ENCODE measurements at regions not wholly inside any gene's neighbourhood (a gene's known extent, or its start where the extent isn't known, plus 50 kb on each side); places are given as distances from the start of the nearest gene placed in this dataset.
"Not testable (repeated sequence)": the region's sequence is repeated elsewhere in the genome, so short reads cannot be mapped to it uniquely, and the experiment has no call there.

DNA sequence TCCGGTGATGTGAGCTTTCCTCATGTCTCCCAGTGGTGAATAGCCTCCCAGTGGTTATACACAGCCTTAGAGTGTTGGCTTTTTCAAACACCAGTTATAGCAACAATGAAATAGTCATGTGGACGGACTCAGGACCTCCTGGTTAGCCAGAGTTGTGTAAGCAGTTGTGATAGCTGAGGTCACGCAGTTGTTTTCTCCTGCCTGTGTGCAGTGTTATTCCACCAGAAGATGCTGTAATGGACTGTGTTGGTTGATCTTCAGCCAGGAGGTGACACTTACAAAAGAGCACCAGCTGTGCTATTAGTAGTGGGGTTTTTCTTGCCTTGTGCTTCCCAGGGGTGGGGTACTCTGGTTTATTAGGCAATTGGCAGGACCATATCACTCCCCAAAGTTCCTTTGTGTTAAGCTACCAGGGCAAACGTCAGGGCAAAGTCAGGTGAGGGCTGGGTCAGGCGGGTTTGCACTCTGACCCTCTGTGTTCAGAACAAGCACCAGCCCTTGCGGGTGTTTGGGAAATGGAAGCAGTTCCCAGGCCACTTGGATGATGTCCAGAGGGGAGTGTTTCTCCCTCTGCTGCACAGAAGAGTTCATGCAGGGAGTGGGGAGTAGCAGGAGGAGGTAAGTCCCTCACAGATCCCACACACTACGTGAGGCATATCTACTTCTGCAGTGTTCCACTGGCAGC, 252.6 kb downstream of the TMEM47 start:
- no peak for DNase-seq

DNA sequence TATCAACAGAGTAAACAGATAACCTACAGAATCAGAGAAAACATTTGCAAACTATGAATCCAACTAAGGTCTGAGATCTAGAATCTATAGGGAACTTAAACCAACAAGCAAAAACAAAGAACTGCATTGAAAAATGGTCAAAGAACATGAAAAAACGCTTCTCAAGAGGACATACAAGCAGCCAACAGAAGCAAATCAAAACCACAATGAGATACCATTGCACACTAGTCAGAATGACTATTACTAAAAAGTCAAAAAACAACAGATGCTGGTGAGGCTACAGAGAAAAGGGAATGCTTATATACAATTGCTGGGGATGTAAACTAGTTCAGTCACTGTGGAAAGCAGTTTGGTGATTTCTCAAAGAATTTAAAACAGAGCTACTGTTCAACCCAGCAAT, 255.7 kb downstream of the TMEM47 start:
- DNase-seq = no peak

DNA sequence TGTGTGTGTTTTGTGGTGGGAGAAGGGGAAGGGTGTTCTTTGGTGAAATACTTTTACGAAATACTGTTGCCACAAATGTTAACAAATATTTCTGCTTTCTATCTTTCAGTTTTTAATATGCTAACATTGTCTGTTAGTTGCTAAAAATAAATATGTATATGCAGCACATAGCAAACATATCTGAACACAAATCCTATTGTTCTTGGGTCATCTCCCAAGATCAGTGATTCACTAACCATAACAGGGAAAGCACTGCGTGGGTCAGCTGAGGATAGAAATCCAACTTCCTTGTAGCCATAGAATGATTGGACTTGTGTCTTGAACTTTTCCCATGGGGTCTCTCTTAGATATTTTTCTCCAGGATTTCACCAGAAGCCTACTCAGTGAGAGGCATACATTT, 250.3 kb upstream of the FAM47A start:
- DNase-seq = no peak

DNA sequence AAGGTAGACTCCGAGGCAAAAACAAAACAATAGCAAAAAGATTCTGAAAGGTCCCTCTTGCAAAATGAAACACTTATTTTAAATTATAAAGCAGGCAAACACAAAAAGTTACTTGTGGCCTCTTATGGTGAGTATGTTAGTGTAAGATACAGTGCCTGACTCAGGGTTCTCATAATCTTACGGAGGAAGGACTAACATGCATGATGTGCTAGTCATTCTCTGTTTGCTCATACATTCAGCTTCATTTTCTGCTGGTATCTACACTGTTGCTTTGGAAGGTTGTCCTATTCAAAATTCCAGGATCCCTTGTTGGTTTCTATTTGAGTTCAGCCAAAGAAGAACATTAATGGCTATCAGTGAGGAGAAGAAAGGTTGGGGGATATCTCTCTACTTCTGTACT, 249.1 kb upstream of the FAM47A start:
- DNase-seq = no peak

DNA sequence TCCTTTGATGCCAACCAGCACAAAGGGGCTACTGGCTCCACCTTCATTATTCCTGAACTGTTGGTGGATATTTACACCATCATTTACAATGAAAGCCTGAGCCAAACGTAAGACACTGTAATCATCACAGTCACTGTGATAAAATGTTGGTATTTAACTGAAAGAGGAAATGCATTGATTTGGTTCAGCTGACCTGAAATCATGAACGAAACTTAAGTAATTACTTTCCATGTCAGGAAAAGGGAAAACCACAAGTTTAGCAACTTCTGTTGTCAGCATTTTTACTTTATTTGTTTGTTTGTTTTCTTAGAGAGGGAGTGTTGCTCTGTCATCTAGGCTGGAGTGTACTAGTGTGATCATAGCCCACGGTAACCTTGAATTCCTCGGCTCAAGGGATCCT, 247.8 kb upstream of the FAM47A start:
- no peak for DNase-seq

DNA sequence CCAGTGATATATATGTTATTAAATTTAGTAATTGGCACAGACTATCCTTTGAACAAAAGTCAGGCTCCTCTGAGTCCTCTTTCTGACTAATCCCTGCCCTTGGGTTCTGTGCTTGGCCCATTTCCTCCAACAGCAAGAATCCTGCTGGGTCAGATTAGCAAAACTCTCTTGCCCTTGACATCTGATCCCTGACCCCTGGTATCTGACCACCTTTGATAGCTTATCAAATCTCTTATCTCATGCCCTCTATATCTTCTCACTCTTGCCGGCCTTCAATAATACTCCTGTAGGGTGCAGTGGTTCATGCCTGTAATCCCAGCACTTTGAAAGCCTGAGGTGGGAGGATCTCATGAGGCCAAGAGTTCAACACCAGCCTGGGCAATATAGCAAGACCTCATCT, 245.5 kb upstream of the FAM47A start:
- no peak for DNase-seq

DNA sequence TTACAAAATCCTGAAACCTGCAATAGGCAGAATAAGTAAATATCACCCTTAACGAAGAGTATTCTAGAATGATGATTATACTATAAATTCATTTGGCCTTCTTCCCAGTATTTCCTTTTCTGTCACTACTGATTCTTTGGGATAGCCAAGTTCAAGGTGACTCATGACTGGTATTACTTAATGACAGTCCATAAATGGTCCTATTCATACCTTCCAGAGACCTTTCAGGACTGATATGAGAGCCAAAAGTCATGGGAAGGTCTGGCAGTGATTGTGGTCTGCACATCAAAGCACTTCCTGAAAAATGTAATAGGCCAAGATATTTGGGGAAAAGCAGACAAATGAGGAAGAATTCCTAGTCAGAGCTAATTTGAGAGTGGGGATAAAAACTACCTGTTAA, 239.6 kb upstream of the FAM47A start:
- DNase-seq = no peak

DNA sequence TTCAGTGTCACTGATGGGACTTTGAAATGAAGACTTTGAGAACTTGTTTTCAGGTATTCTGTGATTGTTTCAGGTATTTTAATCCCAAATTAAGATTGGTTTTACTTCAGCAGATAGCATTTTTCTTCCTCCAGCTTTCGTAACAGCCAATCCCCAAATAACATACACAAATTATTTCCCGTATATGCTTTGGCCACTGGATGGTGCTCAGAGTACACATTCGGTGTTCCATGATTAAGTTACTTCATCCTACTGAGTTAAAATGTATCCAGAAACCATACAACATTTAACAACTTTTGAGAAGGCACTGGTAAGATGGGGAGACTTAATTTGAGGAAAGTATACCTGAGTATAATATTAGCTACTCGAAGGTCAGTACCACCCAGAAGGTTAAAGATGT, 233.4 kb upstream of the FAM47A start:
- DNase-seq = no peak

DNA sequence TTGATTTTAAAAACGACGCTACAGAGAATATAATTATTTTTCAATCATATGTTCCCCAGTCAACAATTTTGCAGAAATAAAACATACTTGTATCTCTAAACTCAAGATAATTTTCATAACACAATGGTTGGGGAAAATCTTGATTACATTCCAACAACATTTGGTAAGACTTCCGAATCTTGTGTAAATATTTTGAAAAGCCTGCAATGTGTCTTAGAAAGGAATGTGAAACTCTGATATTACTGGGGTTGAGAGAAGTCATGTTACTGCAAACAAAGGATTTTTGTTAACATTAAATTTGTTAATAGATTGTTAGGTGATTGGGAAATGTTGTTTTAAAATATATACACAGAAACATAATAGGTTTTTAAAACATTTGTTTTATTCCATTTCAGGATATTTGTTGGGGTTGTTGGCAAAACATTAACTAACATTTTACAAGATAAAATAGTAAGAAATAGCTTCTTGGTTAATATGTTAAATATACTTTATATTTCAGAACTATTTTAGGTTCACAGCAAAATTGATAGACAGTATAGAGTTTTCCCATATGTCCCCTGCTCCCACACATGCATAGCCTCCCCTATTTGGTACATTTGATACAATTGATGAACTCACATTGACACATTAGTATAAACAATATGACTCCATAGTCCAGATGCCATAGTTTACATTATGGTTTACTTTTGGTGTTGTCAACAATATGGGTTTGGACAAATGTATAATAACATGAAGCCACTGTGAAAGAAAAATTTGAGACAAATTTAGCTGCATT, 218.6 kb upstream of the FAM47A start:
- no peak for DNase-seq

DNA sequence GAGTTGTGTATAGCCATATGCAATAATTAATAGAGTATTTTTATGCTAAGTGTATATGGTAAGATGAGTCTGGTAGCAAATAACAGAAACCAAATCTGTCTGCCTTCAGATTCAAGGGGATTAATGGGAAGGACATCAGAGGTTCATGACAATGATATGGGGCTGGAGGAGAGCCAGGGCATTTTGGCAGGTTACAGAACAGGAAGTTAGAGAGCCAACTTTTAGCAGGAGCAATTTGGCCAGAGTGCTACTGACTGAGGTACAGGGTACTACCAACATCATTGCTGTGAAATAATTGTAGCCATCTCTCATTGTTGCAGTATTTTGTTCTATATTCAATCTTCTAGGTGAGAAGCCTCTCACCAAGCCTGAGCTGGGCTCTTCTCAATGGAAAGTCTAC, 210.9 kb upstream of the FAM47A start:
- DNase-seq = no peak

DNA sequence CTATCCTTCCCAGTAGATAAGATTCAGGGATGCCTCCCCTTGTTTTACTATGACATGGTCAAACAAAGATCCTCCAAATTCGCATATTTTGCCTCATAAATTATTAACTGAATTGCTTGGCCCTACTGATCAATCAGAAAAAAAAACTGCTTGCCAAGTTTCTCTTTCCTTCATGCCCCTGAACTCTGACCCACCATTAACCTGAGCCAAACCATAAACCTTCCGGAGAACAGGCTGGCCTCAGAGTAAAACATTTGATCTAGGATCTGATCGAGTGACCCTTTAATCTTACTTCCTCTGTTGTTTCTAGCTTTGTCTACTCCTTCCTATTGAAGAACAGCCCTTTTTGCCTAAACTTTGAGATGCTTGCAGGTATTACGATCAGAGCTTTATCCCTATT, 209.7 kb upstream of the FAM47A start:
- DNase-seq = no peak

DNA sequence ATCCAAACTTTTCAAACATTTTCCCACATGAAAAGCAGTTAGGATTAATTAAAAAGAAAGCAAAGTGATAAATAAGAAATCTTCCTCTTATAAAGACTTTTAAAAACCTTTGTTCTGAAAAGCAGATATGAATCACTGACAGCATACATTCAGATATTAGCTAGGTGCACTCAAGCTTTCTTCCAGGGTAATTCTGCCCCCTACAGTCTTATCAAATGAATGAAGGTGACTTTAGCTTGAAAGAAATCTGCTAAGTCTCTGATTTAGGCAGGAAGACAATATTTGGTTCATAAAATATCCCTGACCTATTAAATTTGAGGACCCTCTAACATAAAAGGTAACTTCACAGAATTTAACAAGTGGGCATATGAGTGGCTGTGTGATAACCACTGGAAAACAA, 209.1 kb upstream of the FAM47A start:
- DNase-seq = no peak

DNA sequence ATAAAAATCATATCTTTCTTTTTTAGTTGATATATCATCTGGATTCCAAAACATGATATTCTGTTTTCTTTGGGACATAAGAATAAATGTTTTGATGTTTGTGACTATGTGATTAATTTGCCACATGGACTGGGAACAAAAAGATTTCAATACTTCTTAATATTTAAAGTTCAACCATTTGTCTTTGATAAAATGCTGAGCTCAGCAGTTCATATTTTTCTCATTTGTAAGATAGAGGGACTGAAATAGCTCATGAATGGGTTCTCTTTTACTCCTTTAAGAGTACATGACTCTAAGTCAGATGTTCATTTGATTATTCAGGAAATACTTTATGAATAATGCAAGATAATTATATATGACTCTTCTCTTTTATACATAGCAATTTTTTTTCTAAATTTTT, 205.9 kb upstream of the FAM47A start:
- no peak for DNase-seq

DNA sequence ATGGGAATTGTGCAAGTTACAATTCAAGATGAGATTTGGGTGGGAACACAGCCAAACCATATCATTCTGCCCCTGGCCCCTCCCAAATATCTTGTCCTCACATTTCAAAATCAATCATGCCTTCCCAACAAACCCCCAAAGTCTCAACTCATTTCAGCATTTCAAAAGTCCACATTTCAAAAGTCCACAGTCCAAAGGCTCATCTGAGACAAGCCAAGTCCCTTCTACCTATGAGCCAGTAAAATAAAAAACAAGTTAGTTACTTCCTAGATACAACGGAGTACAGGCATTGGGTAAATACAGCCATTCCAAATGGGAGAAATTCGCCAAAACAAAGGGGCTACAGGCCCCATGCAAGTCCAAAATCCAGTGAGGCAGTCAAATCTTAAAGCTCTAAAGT, 203.3 kb upstream of the FAM47A start:
- DNase-seq = not testable (repeated sequence)

DNA sequence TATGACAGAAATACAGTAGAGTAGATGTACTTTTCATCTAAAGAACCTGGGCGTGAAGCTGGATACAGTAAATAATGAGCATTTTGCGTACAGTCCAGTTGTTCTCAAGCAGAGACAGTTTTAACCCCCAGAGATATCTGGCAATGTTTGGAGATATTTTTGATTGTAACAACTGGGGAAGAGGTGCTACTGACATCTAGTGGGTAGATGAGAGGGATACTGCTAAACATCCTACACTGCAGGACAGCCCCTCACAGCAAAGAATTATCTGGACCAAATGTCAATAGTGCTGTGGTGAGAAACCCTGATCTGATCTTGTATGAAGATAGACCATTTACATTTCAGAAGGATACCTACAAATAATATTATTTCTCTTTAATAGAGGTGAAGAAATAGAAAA, 200.2 kb upstream of the FAM47A start:
- DNase-seq = no peak

DNA sequence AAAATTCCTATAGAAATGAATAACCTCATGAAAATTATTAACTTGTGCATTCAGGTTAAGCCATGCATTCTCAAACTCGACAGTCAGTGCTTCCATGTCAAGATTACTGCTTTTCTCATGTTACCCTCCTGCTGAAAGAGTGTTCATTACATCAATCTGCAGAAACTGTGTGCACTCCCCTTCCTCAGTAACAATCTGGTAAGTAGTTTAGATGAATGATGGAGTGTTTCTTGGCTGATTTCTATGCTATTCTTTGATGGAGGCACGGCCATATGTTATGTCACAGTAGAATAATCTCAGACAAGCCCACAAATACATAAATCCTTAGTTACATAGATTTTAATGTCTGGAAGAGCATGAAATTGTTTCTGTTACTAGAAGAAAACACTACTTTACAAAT, 193.3 kb upstream of the FAM47A start:
- DNase-seq = no peak

DNA sequence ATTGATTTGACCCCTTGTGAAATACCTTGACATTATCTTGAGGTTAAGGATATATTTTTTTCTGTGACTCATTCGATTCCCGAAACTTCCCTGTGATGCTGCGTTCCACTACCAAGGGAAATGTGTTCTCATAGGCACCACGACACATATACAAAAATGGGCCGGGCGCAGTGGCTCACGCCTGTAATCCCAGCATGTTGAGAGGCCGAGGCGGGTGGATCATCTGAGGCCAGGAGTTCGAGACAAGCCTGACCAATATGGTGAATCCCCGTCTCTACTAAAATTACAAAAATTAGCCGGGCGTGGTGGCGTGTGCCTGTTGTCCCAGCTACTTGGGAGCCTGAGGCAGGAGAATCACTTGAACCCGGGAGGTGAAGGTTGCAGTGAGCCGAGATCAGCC, 188.3 kb upstream of the FAM47A start:
- not testable (repeated sequence) for DNase-seq

DNA sequence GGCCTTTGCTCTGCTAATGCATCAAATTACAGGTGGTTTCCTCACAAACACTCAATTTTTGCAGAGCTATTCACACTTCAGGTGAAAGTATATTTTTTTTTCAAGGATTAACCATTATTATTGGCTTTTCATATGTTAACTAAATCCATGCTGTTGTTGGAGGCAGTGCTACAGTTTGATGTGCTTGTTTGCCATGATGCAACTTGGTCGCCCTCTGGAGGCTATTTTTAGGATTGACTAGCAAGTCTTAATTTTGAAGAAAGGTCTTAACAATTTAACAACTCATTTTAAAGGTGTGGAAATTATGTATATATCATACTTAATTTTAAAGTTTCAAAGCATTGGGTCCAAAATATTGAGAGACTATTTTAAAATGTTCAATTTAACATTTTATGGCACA, 168.8 kb upstream of the FAM47A start:
- DNase-seq = peak; percentile 61

DNA sequence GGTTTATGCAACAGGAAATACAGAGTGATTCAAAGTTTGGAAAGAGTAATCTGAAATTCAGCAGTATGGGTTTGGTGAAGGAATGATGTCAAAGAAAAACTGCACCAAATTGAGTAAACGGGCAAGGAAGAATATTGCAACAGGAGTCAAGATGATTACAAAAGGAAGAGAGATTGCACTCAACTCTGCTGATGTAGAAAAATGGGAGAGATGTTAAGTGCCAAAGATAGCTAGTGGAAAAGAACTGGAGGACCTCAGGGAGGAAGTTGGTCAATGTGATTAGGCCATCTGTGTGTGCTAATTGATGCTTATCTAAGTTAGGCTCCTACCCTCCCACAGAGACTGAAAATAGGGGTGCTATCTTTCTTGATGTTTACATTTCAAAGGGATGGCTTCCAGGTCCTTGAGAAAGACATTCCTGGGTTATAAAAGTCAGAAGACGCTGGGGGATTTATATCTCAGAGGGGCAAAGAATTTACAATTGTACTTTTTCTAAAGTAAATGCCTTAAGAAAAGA, 167.4 kb upstream of the FAM47A start:
- DNase-seq = no peak

DNA sequence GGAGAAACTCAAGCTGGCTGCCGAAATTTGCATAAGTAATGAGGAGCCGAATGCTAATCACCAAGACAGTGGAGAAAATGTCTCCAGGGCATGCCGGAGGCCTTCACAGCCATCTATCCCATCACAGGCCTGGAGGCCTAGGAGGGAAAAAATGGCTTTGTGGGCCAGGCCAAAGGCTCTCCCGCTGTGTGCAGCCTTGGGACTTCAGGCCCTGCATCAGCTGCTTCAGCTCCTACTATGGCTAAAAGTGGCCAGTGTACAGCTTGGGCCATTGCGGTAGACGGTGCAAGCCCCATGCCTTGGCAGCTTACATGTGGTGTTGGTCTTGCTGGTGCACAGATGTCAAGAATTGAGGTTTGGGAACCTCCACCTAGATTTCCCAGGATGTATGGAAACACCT, 162.6 kb upstream of the FAM47A start:
- no peak for DNase-seq

DNA sequence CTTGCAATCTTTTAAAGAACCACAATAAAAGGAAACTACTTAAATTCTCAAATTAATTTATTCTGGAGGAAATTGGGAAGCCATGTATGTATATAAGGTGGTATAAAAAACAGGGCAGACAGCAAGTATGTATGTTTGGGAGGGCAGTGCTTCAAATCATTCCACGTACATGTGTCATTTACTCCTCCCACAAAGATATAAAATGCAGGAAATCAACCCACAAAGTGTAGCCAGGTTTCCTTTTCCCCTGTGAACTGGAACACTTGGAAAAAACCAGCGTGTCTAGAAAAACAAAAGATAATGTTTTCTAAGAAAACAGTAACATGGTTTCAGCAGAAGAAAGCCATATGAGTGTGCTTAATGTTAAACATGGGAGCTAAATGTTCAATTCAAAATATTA, 156.7 kb upstream of the FAM47A start:
- no peak for DNase-seq

DNA sequence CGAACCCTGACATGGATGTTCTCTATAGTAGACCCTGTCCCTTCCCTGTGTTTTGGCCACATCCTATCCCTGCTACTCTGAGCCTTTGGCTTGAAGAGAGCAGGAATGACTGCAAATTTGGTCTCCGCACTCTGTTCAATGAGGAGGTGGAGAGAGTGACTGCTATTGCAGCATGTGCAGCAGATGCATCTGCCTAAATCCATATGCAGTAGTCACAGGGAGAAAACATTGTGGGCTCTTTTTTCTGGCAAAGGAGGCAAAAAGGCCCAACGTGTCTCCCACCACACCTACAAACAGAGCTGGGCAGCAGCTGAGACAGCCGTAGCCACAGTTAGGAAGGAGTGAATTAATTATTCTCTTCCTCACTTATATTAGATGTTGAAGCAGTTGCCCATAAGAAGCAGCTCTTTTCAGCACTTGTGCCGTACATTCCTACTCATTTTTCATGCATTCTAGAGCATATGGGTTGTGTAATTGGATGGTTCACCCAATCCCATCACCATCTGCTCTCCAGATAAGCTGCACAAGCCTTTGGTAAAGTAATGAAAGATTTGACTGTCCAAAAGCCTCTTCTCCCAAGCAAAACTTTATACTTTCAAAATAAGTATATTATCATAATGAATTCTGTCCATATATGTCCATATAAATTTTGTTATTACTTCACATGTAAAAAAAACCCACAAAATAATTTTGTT, 147.9 kb upstream of the FAM47A start:
- no peak for DNase-seq

DNA sequence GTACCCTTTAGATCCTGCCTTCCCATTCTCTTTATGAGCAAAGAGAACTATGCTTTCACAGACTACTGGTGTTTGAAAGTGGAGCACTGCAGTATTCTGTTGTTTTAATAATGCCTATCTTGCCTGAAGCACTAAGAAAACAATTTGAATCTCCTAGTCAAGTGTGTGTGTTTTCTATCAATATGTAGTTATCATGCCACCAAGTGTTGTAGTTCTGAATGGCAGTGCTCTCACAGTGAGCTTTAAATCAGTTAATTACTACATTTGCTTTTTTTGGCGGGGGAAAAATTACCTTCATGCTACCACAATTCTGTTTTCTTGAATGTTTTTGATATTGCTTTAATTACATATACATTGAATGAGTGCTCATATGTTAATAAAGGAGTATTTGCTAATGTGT, 143.6 kb upstream of the FAM47A start:
- no peak for DNase-seq

DNA sequence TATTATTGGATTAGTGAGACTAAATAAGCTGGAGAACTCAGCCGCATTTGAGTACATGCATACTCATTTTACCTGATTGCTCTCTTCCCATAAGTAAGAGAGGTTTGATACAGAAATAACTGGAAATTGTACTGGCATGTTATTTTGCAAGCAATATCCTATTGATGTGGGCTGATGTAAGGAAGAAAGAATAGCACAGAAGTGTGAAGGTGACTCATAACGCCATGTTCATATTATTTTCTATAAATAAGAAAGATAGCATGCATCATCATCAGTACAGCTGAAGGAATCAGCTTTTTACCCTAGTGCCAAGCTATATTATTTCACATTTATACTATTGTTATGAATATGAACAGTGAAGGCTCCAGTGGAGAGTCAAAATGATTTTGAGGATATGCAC, 138.3 kb upstream of the FAM47A start:
- no peak for DNase-seq

All from islet precursor cell (in vitro differentiated cells).